M059J (cell line): ENCODE measurements at regions not wholly inside any gene's neighbourhood (a gene's known extent, or its start where the extent isn't known, plus 50 kb on each side); places are given as distances from the start of the nearest gene placed in this dataset.
"Not testable (repeated sequence)": the region's sequence is repeated elsewhere in the genome, so short reads cannot be mapped to it uniquely, and the experiment has no call there.

ENCODE experiments used
- DNase-seq: peaks from one replicate; pipeline ENCODE4 v3.0.0-alpha.2; 2012; ENCODE audit warnings: low read depth

DNA sequence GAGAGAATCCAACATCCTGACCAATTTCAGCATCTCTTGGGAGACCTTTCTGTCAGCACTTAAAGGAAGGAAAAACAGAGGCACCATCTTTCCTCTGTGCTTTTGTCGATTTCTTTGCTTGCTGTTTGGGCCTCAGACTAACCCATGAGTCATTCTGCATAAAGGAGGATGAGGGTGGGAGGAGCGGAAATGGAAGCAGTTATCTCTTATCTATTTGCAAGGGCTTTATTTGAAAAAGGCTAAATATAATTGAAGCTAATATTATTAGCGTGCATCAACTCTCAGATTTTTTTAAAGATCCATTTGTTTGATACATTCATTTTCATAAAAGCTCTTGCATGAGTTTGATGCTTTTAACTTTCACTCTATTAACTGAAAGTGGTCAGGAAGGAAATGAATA lies 72.9 kb downstream of the ZNF622 start:
- DNase-seq = peak; percentile 36

GRCh38 chr5:16391858-16392649 lies 73.5 kb downstream of the ZNF622 start:
- no peak for DNase-seq

DNA sequence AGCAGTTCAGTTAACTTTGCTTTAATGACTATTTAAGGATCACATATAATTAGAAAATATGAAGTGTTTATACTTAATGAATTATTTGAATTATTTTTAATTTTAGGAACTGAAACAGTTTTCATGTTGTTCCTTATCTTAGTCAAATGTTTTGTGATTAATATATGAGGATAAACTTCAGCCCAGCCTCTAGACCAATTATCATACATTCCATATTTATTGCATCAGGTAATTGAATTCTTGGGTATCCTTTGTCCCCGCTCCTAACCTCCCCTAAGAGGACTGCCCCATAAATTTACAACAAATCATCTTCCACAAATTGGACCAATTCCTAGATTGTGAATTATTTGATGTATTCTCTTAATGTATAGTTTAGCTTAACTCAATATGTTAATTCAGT lies 74.8 kb downstream of the ZNF622 start:
- DNase-seq = no peak

DNA sequence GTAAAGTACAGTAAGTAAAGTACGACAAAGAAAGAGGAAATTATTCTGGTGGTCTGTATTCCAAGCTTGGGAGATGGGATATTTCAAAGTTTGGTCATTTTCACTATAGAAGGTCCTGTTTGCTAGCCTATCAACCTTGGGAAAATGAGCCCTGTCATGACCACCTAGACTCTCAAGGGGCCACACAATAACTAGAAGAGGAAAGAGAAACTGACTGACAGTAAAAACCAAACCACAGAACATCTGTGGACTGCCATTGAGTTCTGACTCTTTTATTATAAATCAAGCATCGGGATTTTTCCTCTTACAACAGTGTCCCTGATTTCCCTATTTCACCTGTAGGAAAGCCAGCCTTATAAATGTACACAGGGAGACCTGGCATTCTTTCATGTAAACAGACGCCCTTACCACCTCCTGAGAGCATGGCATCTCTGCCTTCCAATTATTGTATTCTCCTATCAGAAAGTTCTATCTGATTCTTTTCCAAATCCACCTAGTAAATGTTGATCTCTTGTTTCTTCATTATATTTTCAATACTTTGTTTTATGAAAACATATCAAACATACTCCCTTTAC lies 80.0 kb downstream of the ZNF622 start:
- no peak for DNase-seq

- no peak for DNase-seq
Measured at GRCh38 chr5:16384804-16385203, 80.8 kb downstream of the ZNF622 start.

- DNase-seq = no peak
Measured at GRCh38 chr5:16384222-16384621, 81.4 kb downstream of the ZNF622 start.

DNA sequence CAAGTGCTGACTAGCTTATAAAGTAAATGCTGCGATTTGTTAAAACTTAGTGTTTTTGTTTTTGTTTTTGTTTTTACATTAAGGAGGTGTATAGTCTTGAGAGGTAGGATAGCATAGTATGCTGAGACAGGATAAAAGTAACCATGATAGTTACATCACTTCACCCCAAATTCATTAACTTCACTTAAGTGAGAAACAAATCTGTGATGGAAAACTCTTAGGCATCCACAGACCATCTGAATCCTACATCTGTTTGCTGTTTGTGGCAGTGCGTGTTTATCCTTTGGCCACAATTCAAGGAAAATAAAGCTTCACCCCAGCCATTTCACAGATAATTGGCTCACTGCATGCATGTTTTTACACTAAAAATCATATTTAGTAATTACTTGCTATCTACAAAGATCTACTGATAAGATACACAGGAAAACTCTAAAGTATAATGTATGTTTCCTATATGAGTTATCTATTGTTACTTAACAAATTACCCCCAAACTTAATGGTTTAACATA lies 82.0 kb downstream of the ZNF622 start:
- no peak for DNase-seq

DNA sequence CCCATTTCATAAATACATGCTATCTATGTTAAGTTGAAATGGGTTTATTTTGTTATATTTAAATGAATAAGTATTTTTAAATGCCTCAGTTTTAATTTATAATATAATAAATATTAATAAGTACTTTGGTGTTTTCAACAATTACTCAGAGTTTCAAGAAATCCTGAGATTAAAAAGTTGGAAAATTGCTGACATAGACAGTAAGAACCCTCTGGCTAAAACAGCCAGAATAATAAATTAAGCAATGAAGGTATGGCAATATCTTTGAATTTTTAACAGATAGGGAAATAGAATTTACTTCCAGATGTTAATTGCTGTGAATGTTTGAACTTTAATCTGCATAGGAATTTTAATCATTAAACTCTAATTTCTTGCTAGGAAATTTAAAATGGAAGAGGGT lies 83.6 kb downstream of the ZNF622 start:
- no peak for DNase-seq

DNA sequence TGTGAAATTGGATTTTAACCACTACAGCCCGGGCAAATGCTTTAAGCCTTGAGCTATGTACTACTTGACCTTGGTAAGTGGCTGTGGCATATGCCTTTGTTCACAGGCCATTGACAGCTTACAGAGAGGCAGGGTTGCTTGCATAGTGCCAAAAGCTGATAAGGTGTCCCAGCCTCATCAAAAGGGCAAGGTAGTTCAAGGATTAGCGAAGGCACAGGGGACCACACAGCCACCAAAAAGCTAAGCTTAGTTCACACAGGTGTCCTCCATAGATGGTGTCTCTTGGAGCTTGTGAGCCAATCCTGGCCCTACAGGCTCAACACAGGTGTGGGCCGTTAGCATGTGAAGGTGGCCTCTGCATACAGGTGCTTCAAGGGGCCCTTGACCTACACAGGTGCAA lies 86.8 kb downstream of the ZNF622 start:
- DNase-seq = no peak

GRCh38 chr5:16372493-16372892 lies 93.1 kb downstream of the ZNF622 start:
- DNase-seq = no peak

GRCh38 chr5:16366491-16366890 lies 99.1 kb downstream of the ZNF622 start:
- no peak for DNase-seq

GRCh38 chr5:16364910-16365309 lies 100.7 kb downstream of the ZNF622 start:
- DNase-seq = no peak

DNA sequence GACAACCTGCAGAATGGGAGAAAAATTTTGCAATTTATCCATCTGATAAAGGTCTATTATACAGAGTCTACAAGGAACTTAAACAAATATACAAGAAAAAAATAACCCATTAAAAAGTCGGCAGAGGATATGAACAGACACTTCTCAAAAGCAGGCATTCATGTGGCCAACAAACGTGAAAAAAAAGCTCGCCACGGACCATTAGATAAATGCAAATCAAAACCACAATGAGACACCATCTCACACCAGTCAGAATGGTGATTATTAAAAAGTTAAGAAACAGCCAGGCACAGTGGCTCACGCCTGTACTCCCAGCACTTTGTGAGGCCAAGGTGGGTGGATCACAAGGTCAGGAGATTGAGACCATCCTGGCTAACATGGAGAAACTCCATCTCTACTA lies 112.2 kb downstream of the ZNF622 start:
- not testable (repeated sequence) for DNase-seq

DNA sequence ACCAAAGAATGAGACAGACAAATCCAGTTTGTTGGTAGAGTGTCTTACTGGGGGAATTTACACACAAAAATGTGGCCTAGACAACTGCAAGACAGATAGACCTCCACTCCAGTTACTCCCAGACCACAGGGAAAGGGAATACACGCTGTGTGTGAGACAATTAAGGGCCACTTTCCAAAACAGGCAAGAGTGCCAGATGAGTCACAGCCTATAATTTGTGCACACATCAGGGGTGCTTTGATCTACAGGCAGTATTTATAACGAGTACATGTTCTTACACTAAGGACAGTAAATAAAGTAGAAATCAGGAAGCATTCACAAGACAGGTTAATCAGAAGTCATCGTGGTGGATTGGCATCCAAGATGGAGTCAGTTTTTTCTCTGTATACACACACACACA lies 114.8 kb downstream of the ZNF622 start:
- DNase-seq = peak; percentile 37

- DNase-seq = no peak
Measured at GRCh38 chr5:16346380-16346779, 119.2 kb downstream of the ZNF622 start.

GRCh38 chr5:16345454-16345853 lies 120.1 kb downstream of the ZNF622 start:
- DNase-seq = peak; percentile 21

GRCh38 chr5:16326137-16326536 lies 139.5 kb downstream of the ZNF622 start:
- no peak for DNase-seq

- DNase-seq = no peak
Measured at GRCh38 chr5:16321284-16321683, 141.7 kb upstream of the MARCHF11 start.

GRCh38 chr5:16315501-16315900 lies 135.9 kb upstream of the MARCHF11 start:
- DNase-seq = no peak

DNA sequence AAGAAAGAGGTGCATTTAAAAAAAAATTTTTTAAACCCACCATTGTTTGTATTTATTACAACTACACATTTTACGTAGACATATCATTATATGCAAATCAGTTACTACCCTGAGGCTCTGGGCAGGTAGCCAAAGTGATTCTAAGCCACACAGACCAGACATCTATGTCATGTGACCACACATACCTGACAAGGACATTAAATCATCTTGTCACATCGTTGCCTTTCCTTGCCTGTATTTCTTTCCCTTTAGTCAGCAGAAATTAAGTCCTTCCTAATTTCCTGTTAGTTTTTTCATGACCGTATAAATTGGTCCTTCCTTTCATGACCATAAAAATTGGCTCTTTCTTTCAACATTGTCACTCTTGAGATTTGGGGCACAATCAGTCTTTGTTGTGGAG lies 134.2 kb upstream of the MARCHF11 start:
- peak; percentile 37 for DNase-seq

DNA sequence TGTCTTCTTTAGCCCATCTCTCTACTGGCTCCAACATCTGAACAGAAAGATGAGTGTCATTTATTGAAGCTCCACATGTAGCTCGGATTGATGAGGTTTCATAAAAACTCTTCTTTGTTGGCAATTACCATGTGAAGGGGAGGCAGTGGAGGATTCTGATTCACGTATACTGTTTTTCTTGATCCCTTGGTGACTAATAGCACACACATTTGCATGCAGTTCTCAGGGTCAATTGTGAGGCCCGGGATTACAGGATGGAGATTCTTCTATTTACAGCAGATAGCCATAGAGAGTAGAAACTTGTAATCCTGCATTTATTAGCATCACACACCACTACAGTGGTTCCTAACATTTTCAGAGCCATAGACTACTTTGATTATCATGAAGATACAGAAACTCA lies 133.2 kb upstream of the MARCHF11 start:
- DNase-seq = peak; percentile 35

- DNase-seq = no peak
Measured at GRCh38 chr5:16311666-16312065, 132.1 kb upstream of the MARCHF11 start.

GRCh38 chr5:16306812-16307211 lies 127.2 kb upstream of the MARCHF11 start:
- peak; percentile 18 for DNase-seq
